ENCODE measurements at regions not wholly inside any gene's neighbourhood (a gene's known extent, or its start where the extent isn't known, plus 50 kb on each side); places are given as distances from the start of the nearest gene placed in this dataset.

DNA sequence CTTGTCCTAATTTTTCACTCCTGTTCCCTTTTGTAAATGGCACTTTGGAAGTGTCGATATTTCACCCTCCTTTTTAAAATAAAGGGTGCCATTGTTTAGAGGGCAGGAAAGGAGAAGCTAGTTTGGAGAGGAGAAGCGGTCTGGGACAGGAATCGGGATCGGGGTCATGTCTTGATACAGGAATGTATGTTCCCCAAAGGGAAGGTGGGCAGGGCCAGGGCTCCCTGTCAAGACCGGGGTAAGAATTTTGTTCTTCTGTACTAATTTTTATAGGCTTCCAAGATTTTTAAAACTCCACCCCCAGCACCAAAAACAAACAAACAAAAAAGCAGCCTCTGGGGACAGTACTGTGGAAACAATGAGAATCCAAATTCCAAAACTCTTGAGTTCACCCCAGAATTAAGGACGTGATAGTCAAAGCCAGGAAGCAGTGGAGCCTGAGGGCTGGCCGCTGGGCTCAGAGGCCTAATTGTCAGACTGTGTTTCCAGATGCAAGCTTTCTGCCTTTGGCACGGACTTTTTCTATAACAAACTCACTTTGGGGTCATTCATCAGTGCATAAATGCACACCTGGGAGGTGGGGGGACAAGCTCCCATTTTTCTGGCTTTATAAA is 250.4 kb upstream of the SIX2 start:
- H3K4me3 ChIP-seq (ENCODE audit: low read length) = no peak overlapping the region
- TF ChIP-seq TAF1 (IDR thresholded peaks at IDR 0.05; ENCODE audit: low read depth) = no peak
- no peak for TF ChIP-seq MXI1 (conservative IDR thresholded peaks at IDR 0.05; ENCODE audit: poor library complexity, severe bottlenecking)
- TF ChIP-seq, protein P1, sequence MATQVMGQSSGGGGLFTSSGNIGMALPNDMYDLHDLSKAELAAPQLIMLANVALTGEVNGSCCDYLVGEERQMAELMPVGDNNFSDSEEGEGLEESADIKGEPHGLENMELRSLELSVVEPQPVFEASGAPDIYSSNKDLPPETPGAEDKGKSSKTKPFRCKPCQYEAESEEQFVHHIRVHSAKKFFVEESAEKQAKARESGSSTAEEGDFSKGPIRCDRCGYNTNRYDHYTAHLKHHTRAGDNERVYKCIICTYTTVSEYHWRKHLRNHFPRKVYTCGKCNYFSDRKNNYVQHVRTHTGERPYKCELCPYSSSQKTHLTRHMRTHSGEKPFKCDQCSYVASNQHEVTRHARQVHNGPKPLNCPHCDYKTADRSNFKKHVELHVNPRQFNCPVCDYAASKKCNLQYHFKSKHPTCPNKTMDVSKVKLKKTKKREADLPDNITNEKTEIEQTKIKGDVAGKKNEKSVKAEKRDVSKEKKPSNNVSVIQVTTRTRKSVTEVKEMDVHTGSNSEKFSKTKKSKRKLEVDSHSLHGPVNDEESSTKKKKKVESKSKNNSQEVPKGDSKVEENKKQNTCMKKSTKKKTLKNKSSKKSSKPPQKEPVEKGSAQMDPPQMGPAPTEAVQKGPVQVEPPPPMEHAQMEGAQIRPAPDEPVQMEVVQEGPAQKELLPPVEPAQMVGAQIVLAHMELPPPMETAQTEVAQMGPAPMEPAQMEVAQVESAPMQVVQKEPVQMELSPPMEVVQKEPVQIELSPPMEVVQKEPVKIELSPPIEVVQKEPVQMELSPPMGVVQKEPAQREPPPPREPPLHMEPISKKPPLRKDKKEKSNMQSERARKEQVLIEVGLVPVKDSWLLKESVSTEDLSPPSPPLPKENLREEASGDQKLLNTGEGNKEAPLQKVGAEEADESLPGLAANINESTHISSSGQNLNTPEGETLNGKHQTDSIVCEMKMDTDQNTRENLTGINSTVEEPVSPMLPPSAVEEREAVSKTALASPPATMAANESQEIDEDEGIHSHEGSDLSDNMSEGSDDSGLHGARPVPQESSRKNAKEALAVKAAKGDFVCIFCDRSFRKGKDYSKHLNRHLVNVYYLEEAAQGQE (IDR thresholded peaks at IDR 0.05; ENCODE audit: borderline replicate concordance) = no peak
- no peaks in the 10 kb centered on the region for H3K9me3 ChIP-seq (ENCODE audit: low read length)
- no peaks in the 10 kb centered on the region for H4K20me1 ChIP-seq (ENCODE audit: insufficient read depth)
- H3K9me2 ChIP-seq (ENCODE audit: insufficient read depth, low read length) = no peaks in the 10 kb centered on the region
- H3K9ac ChIP-seq (ENCODE audit: low read length) = no peak overlapping the region
- H3F3A ChIP-seq (ENCODE audit: insufficient read depth, low read length, poor library complexity, severe bottlenecking) = no peaks in the 10 kb centered on the region
- no peak overlapping the region for H3K27ac ChIP-seq (ENCODE audit: low read length)
- H3K79me2 ChIP-seq (replicated peaks; ENCODE audit: insufficient read depth, low read length) = no peaks in the 10 kb centered on the region
- H3K27me3 ChIP-seq (ENCODE audit: insufficient read depth, low read depth, low read length) = no peaks in the 10 kb centered on the region
- H2AFZ ChIP-seq (ENCODE audit: low read depth, low read length) = no peak overlapping the region
- no peak overlapping the region for H3K4me2 ChIP-seq (ENCODE audit: low read length)
- H3K36me3 ChIP-seq (ENCODE audit: insufficient read depth, low read length) = no peaks in the 10 kb centered on the region

GRCh38 chr2:45259138-45259537 is 249.9 kb upstream of the SIX2 start:
- Histone ChIP-seq H4K20me1 (ENCODE audit: insufficient read depth) (no peaks in the 10 kb centered on the region), H3K79me2 (replicated peaks; ENCODE audit: insufficient read depth, low read length) (no peaks in the 10 kb centered on the region), H2AFZ (ENCODE audit: low read depth, low read length) (no peak overlapping the region), H3K4me3 (ENCODE audit: low read length) (no peak overlapping the region), H3K9me2 (ENCODE audit: insufficient read depth, low read length) (no peaks in the 10 kb centered on the region), H3F3A (ENCODE audit: insufficient read depth, low read length, poor library complexity, severe bottlenecking) (no peaks in the 10 kb centered on the region), H3K27ac (ENCODE audit: low read length) (no peak overlapping the region), H3K9ac (ENCODE audit: low read length) (no peak overlapping the region), H3K36me3 (ENCODE audit: insufficient read depth, low read length) (no peaks in the 10 kb centered on the region), H3K9me3 (ENCODE audit: low read length) (no peaks in the 10 kb centered on the region), H3K27me3 (ENCODE audit: insufficient read depth, low read depth, low read length) (no peaks in the 10 kb centered on the region), H3K4me2 (ENCODE audit: low read length) (no peak overlapping the region)
- TF ChIP-seq TAF1 (IDR thresholded peaks at IDR 0.05; ENCODE audit: low read depth) = no peak
- TF ChIP-seq, protein P2, sequence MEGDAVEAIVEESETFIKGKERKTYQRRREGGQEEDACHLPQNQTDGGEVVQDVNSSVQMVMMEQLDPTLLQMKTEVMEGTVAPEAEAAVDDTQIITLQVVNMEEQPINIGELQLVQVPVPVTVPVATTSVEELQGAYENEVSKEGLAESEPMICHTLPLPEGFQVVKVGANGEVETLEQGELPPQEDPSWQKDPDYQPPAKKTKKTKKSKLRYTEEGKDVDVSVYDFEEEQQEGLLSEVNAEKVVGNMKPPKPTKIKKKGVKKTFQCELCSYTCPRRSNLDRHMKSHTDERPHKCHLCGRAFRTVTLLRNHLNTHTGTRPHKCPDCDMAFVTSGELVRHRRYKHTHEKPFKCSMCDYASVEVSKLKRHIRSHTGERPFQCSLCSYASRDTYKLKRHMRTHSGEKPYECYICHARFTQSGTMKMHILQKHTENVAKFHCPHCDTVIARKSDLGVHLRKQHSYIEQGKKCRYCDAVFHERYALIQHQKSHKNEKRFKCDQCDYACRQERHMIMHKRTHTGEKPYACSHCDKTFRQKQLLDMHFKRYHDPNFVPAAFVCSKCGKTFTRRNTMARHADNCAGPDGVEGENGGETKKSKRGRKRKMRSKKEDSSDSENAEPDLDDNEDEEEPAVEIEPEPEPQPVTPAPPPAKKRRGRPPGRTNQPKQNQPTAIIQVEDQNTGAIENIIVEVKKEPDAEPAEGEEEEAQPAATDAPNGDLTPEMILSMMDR (IDR thresholded peaks at IDR 0.05; ENCODE audit: poor library complexity, severe bottlenecking) = no peak
- TF ChIP-seq EZH2 (IDR thresholded peaks at IDR 0.05; ENCODE audit: borderline replicate concordance, insufficient read depth, low read length, poor library complexity, severe bottlenecking) = no peak
- no peak for TF ChIP-seq MXI1 (conservative IDR thresholded peaks at IDR 0.05; ENCODE audit: poor library complexity, severe bottlenecking)
- no peak for TF ChIP-seq POLR2AphosphoS5 (IDR thresholded peaks at IDR 0.05)
- no peak for TF ChIP-seq RAD21 (conservative IDR thresholded peaks at IDR 0.05)
- no peak for TF ChIP-seq EP300 (conservative IDR thresholded peaks at IDR 0.05; ENCODE audit: poor library complexity, severe bottlenecking)
- no peak for TF ChIP-seq SMC3 (conservative IDR thresholded peaks at IDR 0.05; ENCODE audit: poor library complexity)
- TF ChIP-seq, protein P1 (IDR thresholded peaks at IDR 0.05; ENCODE audit: borderline replicate concordance) = no peak
